ENCODE measurements at regions not wholly inside any gene's neighbourhood (a gene's known extent, or its start where the extent isn't known, plus 50 kb on each side); places are given as distances from the start of the nearest gene placed in this dataset.
"Not testable (repeated sequence)": the region's sequence is repeated elsewhere in the genome, so short reads cannot be mapped to it uniquely, and the experiment has no call there.

- no peak for DNase-seq (ENCODE audit: low read depth in 2 of 2, low spot score in 1 of 2)
These were observed 134.6 kb downstream of the ADSS2 start for GRCh38 chr1:244316986-244317655.

- no peak for DNase-seq (ENCODE audit: low read depth in 2 of 2, low spot score in 1 of 2)
These were observed 133.6 kb downstream of the ADSS2 start for GRCh38 chr1:244318078-244318477.

- DNase-seq (ENCODE audit: low read depth in 2 of 2, low spot score in 1 of 2) = no peak
These were observed 133.2 kb downstream of the ADSS2 start for GRCh38 chr1:244318512-244318911.

GRCh38 chr1:244319283-244320132, 132.2 kb downstream of the ADSS2 start:
- DNase-seq (ENCODE audit: low read depth in 2 of 2, low spot score in 1 of 2) = peak in 1 of 2 donors; percentile 23

DNA sequence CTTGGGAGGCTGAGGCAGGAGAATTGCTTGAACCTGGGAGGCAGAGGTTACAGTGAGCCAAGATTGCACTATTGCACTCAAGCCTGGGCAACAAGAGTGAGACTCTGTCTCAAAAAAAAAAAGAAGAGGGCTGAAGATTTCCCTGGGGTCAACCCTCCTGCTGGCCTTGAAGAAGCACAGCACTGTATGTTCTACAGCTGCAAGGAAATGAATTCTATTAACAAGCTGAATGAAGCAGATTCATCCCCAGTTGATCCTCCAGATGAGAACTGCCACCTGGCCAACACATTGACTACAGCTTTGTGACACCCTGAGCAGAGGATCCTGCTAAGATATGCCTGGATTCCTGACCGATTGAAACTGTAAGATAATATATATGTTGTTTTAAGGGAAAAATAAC, 129.5 kb downstream of the ADSS2 start:
- DNase-seq (ENCODE audit: low read depth in 2 of 2, low spot score in 1 of 2) = no peak

- DNase-seq (ENCODE audit: low read depth in 2 of 2, low spot score in 1 of 2) = peak in 1 of 2 donors; percentile 18
These were observed 128.8 kb downstream of the ADSS2 start for GRCh38 chr1:244322791-244323521.

DNA sequence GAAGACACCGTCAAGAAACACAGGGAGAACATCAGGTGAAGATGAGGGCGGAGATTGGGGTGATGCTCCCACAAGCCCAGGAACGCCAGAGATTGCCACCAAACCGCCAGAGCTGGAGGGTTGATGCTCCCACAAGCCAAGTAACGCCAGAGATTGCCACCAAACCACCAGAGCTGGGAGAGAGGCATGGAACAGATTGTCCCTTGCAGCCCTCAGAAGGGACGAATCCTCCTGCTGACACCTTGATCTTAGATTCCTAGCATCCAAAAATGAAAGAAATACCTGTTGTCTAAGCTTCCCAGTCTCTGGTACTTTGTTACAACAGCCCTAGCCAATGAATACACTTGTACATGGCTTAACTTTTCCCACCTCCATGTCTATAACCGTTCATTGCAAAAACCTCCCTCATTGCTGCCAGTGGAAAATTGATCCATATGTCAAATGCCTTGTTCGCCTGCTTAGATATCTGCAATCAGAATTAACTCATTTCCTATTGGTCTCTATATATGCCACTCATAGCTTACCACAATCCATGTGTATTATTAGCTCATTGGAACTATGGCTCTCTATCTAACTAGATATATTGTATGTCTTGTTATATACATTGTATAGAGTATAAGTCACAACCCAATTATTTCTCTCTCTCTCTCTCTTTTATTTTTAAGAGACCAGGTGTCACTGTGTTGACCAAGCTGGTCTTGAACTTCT, 127.4 kb downstream of the ADSS2 start:
- no peak for DNase-seq (ENCODE audit: low read depth in 2 of 2, low spot score in 1 of 2)

DNA sequence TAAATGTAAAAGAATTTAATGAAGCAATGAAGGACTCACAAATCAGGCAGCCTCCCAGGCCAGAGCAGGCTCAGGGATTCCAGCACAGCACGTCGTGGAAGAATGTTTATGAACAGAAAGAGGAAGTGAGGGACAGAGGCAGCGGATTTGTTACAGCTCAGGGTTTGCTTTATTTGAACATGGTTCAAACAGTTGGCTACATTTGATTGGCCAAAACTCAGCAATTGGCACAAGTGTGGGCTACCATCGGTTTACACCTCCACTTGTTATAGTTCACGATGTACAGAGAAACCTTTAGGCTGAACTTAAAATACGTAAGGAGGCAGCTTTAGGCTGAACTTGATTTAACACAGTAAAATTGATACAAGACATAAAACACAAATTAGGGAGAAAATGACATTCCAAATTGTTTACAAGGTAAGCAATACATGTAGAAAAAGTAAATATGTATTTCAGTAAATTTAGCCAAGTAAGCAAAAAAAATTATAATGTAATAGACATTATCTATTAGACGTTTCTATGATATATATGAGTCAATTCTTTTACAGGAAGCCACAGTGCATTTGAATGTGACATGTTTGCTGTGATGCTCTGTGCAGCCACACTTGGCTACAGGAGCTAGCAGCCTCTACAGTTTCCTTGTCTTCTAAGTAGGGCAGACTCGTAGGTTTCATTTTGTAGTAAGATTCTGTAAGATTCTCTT, 126.5 kb downstream of the ADSS2 start:
- DNase-seq (ENCODE audit: low read depth in 2 of 2, low spot score in 1 of 2) = no peak

GRCh38 chr1:244326757-244327156, 125.0 kb downstream of the ADSS2 start:
- no peak for DNase-seq (ENCODE audit: low read depth in 2 of 2, low spot score in 1 of 2)

DNA sequence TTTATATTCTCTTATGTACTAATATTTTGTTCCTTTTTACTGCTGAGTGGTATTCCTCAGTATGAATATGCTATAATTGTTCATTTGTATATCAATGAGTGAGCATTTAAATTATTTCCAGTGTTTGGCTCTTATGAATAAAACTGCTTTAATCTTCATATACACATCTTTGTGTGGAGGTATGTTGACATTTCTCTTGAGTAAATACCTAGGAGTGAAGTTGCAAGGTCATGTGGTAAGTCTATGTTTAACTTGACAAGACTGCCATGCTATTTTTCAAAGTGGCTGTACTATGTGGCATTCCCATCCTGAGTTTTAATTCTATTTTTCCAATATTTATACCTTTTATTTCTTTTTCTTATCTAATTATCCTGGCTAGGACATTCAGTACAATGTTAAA, 124.2 kb downstream of the ADSS2 start:
- no peak for DNase-seq (ENCODE audit: low read depth in 2 of 2, low spot score in 1 of 2)

- DNase-seq (ENCODE audit: low read depth in 2 of 2, low spot score in 1 of 2) = no peak
These were observed 123.2 kb downstream of the ADSS2 start for GRCh38 chr1:244328476-244328875.

- no peak for DNase-seq (ENCODE audit: low read depth in 2 of 2, low spot score in 1 of 2)
These were observed 122.0 kb downstream of the ADSS2 start for GRCh38 chr1:244329591-244330317.

GRCh38 chr1:244330318-244330625, 121.4 kb downstream of the ADSS2 start:
- no peak for DNase-seq (ENCODE audit: low read depth in 2 of 2, low spot score in 1 of 2)

- DNase-seq (ENCODE audit: low read depth in 2 of 2, low spot score in 1 of 2) = not testable (repeated sequence)
These were observed 118.9 kb downstream of the ADSS2 start for GRCh38 chr1:244332761-244333160.

DNA sequence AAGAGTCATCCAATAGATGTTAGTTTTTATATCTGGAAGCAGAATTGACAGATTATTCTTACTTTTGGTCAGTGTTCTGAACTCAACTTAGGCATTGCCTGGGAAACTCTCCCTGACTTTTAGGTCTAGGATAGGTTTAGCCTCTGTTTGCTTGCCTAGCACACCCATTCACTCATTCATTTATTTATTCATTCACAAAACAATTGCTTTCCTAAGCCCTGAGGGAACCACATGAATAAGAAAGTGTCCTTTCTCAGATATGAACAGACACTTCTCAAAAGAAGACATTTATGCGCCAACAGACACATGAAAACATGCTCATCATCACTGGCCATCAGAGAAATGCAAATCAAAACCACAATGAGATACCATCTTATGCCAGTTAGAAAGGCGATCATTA, 117.4 kb downstream of the ADSS2 start:
- not testable (repeated sequence) for DNase-seq (ENCODE audit: low read depth in 2 of 2, low spot score in 1 of 2)

DNA sequence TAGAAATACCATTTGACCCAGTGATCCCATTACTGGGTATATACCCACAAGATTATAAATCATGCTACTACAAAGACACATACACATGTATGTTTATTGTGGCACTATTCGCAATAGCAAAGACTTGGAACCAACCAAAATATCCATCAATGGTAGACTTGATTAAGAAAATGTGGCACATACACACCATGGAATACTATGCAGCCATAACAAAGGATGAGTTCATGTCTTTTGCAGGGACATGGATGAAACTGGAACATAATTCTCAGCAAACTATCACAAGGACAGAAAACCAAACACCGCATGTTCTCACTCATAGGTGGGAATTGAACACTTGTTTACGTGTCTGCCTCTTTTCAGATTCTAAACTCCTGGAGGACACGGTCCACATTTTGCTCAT, 116.9 kb downstream of the ADSS2 start:
- DNase-seq (ENCODE audit: low read depth in 2 of 2, low spot score in 1 of 2) = not testable (repeated sequence)

DNA sequence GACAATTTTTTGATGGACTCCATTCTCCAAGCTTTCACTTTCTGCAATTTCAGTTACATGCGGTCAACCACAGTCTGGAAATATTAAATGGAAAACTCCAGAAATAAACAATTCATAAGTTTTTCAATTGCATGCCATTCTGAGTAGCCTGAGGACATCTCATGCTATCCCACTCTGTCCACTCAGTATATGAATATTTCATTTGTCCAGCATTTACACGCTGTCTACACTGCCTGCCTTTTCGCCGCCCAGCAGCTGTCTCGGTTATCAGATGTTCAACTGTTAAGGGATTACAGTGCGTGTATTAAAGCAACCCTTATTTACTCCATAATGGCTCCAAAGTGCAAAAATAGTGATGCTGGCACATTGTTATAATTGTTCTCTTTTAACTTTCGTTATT, 116.3 kb downstream of the ADSS2 start:
- no peak for DNase-seq (ENCODE audit: low read depth in 2 of 2, low spot score in 1 of 2)

DNA sequence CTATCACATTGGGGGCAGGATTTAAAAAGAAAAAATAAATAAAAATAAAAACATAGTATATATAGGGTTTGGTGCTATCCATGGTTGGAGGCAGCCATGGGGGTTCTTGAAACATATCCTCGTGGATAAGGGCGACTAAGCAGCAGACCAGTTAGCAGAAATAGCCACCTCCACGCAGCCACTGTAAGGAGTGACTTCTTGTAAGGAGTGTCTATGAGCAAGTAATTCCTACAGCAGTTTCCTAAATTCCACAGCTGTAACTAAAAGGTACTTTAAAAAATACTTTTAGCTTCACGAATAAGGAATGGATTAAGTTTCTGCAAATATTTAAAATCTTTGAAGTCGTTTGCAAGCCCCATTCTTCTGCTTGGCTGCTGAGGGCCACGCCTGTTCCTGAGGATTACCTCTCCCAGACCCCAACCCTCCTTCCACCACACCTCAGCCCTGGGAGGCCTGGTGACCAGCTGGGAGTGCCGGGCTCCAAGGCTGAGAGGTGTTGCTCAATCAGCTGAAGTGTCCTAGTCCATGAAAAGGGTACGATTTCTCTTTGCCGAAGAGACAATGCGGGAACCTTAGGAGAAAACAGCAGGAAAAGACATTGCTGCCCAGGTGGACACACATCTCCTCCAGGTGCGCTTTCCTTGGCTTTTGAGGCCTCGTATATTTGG, 115.3 kb downstream of the ADSS2 start:
- DNase-seq (ENCODE audit: low read depth in 2 of 2, low spot score in 1 of 2) = no peak

DNA sequence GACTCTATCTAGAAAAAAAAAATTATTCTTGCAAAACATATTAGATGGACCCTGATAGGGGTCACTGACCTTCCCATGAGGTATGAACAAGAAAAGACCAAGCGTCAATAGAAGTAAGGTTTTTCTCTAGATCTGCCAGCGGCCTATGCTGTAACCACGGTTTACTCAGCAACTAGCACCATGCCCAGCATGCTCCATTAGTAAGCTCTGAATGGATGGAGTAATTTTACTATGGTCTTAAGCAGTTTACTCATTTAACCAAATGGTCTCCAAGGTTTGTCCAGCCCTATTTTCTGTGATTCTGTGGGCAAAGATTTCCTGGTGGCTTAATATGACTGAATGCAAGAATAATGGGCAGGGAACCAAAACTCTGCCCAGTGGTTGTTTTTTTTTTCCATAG, 113.9 kb downstream of the ADSS2 start:
- no peak for DNase-seq (ENCODE audit: low read depth in 2 of 2, low spot score in 1 of 2)
